ENCODE measurements at regions not wholly inside any gene's neighbourhood (a gene's known extent, or its start where the extent isn't known, plus 50 kb on each side); places are given as distances from the start of the nearest gene placed in this dataset.

- Histone ChIP-seq H3K27ac (no peak overlapping the region), H3K4me1 (no peaks in the 10 kb centered on the region), H3K4me3 (no peak overlapping the region), H3K36me3 (no peaks in the 10 kb centered on the region), H3K9me3 (no peaks in the 10 kb centered on the region), H3K27me3 (no peaks in the 10 kb centered on the region)
- DNase-seq = peak in 1 of 3 donors; percentile 14
- no peak for TF ChIP-seq POLR2A (IDR thresholded peaks at IDR 0.05)
- no peak for TF ChIP-seq CTCF (IDR thresholded peaks at IDR 0.05)
Measured at GRCh38 chr10:130233426-130233825, 97.2 kb downstream of the GLRX3 start.

GRCh38 chr10:130234171-130234965 lies 98.2 kb downstream of the GLRX3 start:
- no peak for TF ChIP-seq POLR2A (IDR thresholded peaks at IDR 0.05)
- no peak for TF ChIP-seq CTCF (IDR thresholded peaks at IDR 0.05)
- no peaks in the 10 kb centered on the region for H3K4me1 ChIP-seq
- peak in 1 of 3 donors; percentile 21 for DNase-seq
- H3K27ac ChIP-seq = no peak overlapping the region
- H3K9me3 ChIP-seq = no peaks in the 10 kb centered on the region
- no peak overlapping the region for H3K4me3 ChIP-seq
- no peaks in the 10 kb centered on the region for H3K36me3 ChIP-seq
- no peaks in the 10 kb centered on the region for H3K27me3 ChIP-seq

GRCh38 chr10:130236711-130237110 lies 100.5 kb downstream of the GLRX3 start:
- no peaks in the 10 kb centered on the region for H3K9me3 ChIP-seq
- no peak overlapping the region for H3K4me3 ChIP-seq
- H3K27me3 ChIP-seq = no peaks in the 10 kb centered on the region
- TF ChIP-seq POLR2A (IDR thresholded peaks at IDR 0.05) (no peak), CTCF (IDR thresholded peaks at IDR 0.05) (no peak)
- H3K36me3 ChIP-seq = no peaks in the 10 kb centered on the region
- DNase-seq = peak in 1 of 3 donors; percentile 13
- H3K4me1 ChIP-seq = no peaks in the 10 kb centered on the region
- H3K27ac ChIP-seq = no peak overlapping the region

DNA sequence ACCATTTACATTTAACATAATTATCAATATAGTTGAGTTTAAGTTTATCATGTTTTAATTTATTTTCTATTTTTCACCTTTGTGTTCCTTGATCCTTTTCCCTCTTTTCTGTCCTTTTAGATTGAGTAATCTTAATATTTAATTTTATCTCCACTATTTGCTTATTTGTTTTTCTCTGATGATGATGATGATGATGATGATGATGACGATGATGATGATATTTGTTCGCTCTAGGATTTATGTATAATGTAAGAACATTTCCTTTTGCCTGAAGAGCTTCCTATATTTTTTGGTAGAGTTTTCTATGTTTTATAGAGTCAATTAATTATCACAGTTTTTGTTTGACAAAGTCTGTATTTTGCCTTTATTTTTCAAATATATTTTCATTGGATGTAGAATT lies 104.2 kb downstream of the GLRX3 start:
- no peak overlapping the region for H3K27ac ChIP-seq
- no peaks in the 10 kb centered on the region for H3K36me3 ChIP-seq
- no peak for DNase-seq
- no peaks in the 10 kb centered on the region for H3K9me3 ChIP-seq
- no peak overlapping the region for H3K4me3 ChIP-seq
- TF ChIP-seq POLR2A (IDR thresholded peaks at IDR 0.05) (no peak), CTCF (IDR thresholded peaks at IDR 0.05) (no peak)
- H3K4me1 ChIP-seq = no peaks in the 10 kb centered on the region
- H3K27me3 ChIP-seq = no peaks in the 10 kb centered on the region

DNA sequence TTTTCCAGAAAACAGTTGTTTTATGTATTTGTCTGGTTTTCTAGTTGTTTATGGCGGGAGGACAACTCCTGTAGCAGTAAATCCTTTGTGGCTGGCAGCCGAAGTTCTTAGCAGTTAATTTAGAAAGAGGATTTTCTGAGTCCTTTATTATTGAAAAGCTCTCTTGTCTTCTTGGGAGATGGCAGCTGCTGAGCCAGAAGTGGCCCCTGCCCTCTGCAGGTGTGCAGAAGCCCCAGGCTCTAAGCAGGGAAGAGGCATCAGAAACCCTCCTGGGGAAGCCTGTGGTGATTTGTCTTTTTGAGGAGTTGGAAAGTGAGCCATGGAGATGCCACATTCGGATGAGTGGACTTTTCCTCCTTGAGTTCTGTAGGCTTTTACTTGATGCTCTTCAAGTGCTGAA lies 106.3 kb downstream of the GLRX3 start:
- H3K4me3 ChIP-seq = no peak overlapping the region
- TF ChIP-seq CTCF (IDR thresholded peaks at IDR 0.05) (no peak), POLR2A (IDR thresholded peaks at IDR 0.05) (no peak)
- no peaks in the 10 kb centered on the region for H3K36me3 ChIP-seq
- DNase-seq = no peak
- H3K27me3 ChIP-seq = no peaks in the 10 kb centered on the region
- no peak overlapping the region for H3K27ac ChIP-seq
- no peaks in the 10 kb centered on the region for H3K4me1 ChIP-seq
- no peaks in the 10 kb centered on the region for H3K9me3 ChIP-seq

Data from Peyer's patch (tissue), 4 donors.